WTC11 (cell line): ENCODE measurements at regions not wholly inside any gene's neighbourhood (a gene's known extent, or its start where the extent isn't known, plus 50 kb on each side); places are given as distances from the start of the nearest gene placed in this dataset.

Source experiments
- ATAC-seq: fragments of 200-7000 bp; cut with Tn5 transposase; 2 replicates; pipeline ENCODE4 v1.10.0; 2021; ENCODE audit warnings: mild to moderate bottlenecking, moderate library complexity
- CTCF ChIA-PET: fragments of 300-600 bp; sonication (Branson Sonifier 250); formaldehyde crosslinking; loops from one replicate; lab custom pipeline; 2021; ENCODE audit warnings: antibody characterized with exemption; lab: Charles Lee
- POLR2A ChIA-PET: fragments of 350-600 bp; sonication (Branson Sonifier 250); formaldehyde crosslinking; loops from one replicate; lab custom pipeline; 2021; ENCODE audit warnings: antibody characterized with exemption; lab: Charles Lee
- DNase-seq: peaks from one replicate; pipeline ENCODE4 v3.0.0; 2021; ENCODE audit warnings: low spot score
- H3K27ac Mint-ChIP-seq: 2 replicates; pipeline ENCODE4 v1.8.0; 2021; ENCODE audit warnings: mixed read lengths
- H3K27me3 Mint-ChIP-seq: 2 replicates; pipeline ENCODE4 v1.8.0; 2021; ENCODE audit warnings: low read depth, mild to moderate bottlenecking, moderate library complexity, mixed read lengths
- H3K36me3 Mint-ChIP-seq: 2 replicates; pipeline ENCODE4 v1.8.0; 2021; ENCODE audit warnings: mixed read lengths
- H3K4me1 Mint-ChIP-seq: 2 replicates; pipeline ENCODE4 v1.8.0; 2022; ENCODE audit warnings: mixed read lengths
- H3K4me3 Mint-ChIP-seq: 2 replicates; pipeline ENCODE4 v1.8.0; 2021; ENCODE audit warnings: mild to moderate bottlenecking, moderate library complexity, mixed read lengths
- H3K9me3 Mint-ChIP-seq: 2 replicates; pipeline ENCODE4 v1.8.0; 2021; ENCODE audit warnings: mixed read lengths
- FOXJ3 ChIP-seq: sonication (generic); formaldehyde crosslinking; IDR thresholded peaks from 2 replicates; pipeline ENCODE4 v1.9.0; 2021; ENCODE audit warnings: missing genetic modification reagents, mild to moderate bottlenecking, borderline replicate concordance
- MXD4 ChIP-seq: fragments of 250-450 bp; sonication (Bioruptor Pico); IDR thresholded peaks from 2 replicates; pipeline ENCODE4 v1.8.0; 2021; ENCODE audit warnings: mild to moderate bottlenecking, moderate library complexity, borderline replicate concordance
- NR1H2 ChIP-seq: sonication (generic); formaldehyde crosslinking; IDR thresholded peaks from 2 replicates; pipeline ENCODE4 v1.9.0; 2021; ENCODE audit warnings: mild to moderate bottlenecking, moderate library complexity, missing genetic modification reagents
- OVOL2 ChIP-seq: fragments of 250-450 bp; sonication (Bioruptor Pico); IDR thresholded peaks from 2 replicates; pipeline ENCODE4 v1.9.0; 2021; ENCODE audit warnings: mild to moderate bottlenecking, borderline replicate concordance
- PRRX2 ChIP-seq: fragments of 250-450 bp; sonication (Bioruptor Pico); IDR thresholded peaks from 2 replicates; pipeline ENCODE4 v1.8.0; 2021; ENCODE audit warnings: mild to moderate bottlenecking
- SMAD4 ChIP-seq: sonication (generic); formaldehyde crosslinking; IDR thresholded peaks from 2 replicates; pipeline ENCODE4 v1.8.0; 2022; ENCODE audit warnings: mild to moderate bottlenecking, missing genetic modification reagents
- ZBTB21 ChIP-seq: sonication (generic); formaldehyde crosslinking; IDR thresholded peaks from 2 replicates; pipeline ENCODE4 v1.8.1; 2023; ENCODE audit warnings: mild to moderate bottlenecking, missing genetic modification reagents, borderline replicate concordance
- ZNF263 ChIP-seq: sonication (generic); formaldehyde crosslinking; IDR thresholded peaks from 2 replicates; pipeline ENCODE4 v1.8.1; 2022; ENCODE audit warnings: low read depth, mild to moderate bottlenecking, moderate library complexity, missing genetic modification reagents
- ZNF423 ChIP-seq: fragments of 250-450 bp; sonication (Bioruptor Pico); IDR thresholded peaks from 2 replicates; pipeline ENCODE4 v2.1.2; 2022; ENCODE audit warnings: mild to moderate bottlenecking, moderate library complexity
- ZNF671 ChIP-seq: fragments of 250-450 bp; sonication (Bioruptor Pico); IDR thresholded peaks from 2 replicates; pipeline ENCODE4 v1.8.0; 2021; ENCODE audit warnings: mild to moderate bottlenecking
- TF ChIP-seq, protein P1 (sequence below): sonication (generic); formaldehyde crosslinking; IDR thresholded peaks from 2 replicates; pipeline ENCODE4 v1.8.0; 2022; ENCODE audit warnings: mild to moderate bottlenecking, missing genetic modification reagents
- TF ChIP-seq, protein P2 (sequence below): sonication (generic); formaldehyde crosslinking; IDR thresholded peaks from 2 replicates; pipeline ENCODE4 v1.8.1; 2022; ENCODE audit warnings: low read depth, missing genetic modification reagents, borderline replicate concordance
- TF ChIP-seq, protein P3 (sequence below): sonication (generic); formaldehyde crosslinking; IDR thresholded peaks from 2 replicates; pipeline ENCODE4 v1.8.0; 2023; ENCODE audit warnings: mild to moderate bottlenecking, missing genetic modification reagents
- TF ChIP-seq, protein P4 (sequence below): sonication (generic); formaldehyde crosslinking; IDR thresholded peaks from 2 replicates; pipeline ENCODE4 v1.8.0; 2023; ENCODE audit warnings: missing genetic modification reagents
- TF ChIP-seq, protein P5 (sequence below): sonication (generic); formaldehyde crosslinking; conservative IDR thresholded peaks from 2 replicates; pipeline ENCODE4 v1.8.1; 2023; ENCODE audit warnings: mild to moderate bottlenecking, low read depth, missing genetic modification reagents, moderate library complexity

DNA sequence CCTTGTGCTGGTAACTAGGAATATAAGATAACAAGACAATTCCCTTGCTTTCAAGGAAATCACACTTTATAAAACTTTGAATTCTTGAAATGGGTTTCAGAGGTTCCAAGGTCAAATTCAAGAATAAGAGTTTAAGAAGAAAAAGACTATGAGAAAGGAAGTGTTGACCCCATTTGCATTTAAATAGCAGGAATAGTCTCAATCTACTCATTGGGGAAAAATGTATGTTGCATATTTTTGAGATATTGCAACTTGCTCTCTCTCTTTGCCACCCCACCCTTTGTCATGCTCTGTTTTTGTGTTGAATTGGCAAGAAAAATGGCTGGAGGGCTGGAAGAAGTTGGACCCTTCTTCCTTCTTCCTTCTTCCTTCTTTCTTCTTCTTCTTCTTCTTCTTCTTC is 699.2 kb downstream of the TUSC7 start (continued):
- TF ChIP-seq ZNF263 (CRISPR knock-in tag) = no peak
- TF ChIP-seq FOXJ3 (CRISPR knock-in tag) = no peak
- TF ChIP-seq OVOL2 (CRISPR knock-in tag) = no peak
- no peak for TF ChIP-seq ZNF671
- TF ChIP-seq, protein P1, sequence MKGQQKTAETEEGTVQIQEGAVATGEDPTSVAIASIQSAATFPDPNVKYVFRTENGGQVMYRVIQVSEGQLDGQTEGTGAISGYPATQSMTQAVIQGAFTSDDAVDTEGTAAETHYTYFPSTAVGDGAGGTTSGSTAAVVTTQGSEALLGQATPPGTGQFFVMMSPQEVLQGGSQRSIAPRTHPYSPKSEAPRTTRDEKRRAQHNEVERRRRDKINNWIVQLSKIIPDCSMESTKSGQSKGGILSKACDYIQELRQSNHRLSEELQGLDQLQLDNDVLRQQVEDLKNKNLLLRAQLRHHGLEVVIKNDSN = no peak
- no peak for TF ChIP-seq SMAD4
- no peak for TF ChIP-seq NR1H2 (CRISPR knock-in tag)
- TF ChIP-seq MXD4 (CRISPR knock-in tag) = no peak
- no peak for TF ChIP-seq PRRX2
- TF ChIP-seq, protein P2, sequence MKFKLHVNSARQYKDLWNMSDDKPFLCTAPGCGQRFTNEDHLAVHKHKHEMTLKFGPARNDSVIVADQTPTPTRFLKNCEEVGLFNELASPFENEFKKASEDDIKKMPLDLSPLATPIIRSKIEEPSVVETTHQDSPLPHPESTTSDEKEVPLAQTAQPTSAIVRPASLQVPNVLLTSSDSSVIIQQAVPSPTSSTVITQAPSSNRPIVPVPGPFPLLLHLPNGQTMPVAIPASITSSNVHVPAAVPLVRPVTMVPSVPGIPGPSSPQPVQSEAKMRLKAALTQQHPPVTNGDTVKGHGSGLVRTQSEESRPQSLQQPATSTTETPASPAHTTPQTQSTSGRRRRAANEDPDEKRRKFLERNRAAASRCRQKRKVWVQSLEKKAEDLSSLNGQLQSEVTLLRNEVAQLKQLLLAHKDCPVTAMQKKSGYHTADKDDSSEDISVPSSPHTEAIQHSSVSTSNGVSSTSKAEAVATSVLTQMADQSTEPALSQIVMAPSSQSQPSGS (CRISPR knock-in tag) = no peak

DNA sequence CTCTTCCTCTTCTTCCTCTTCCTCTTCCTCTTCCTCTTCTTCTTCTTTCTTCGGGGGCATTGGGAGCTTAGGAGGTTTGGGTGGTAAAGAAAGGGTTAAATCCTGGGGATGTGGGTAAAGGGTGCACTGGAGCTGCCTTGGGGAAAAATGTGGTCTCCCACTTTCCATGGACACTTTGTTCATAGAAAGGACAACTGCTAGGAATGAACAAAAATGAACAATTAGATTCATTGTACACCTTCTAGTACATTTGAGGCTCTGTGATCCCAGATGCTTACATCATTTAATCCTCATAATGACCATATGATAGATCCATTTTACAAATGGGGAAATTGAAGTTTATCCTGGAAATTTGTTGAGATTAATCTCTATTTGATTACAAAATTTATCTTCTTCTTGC is 699.7 kb downstream of the TUSC7 start:
- H3K36me3 Mint-ChIP-seq = peaks cover 2% of the 10 kb centered on the region; the same call in 1 of the 2 replicates
- no peak for DNase-seq
- no peak overlapping the region for H3K4me3 Mint-ChIP-seq
- H3K9me3 Mint-ChIP-seq = peaks cover 7% of the 10 kb centered on the region; the same call in 1 of the 2 replicates
- no peaks in the 10 kb centered on the region for H3K27me3 Mint-ChIP-seq
- no peak overlapping the region for H3K27ac Mint-ChIP-seq
- POLR2A ChIA-PET = no interaction called here
- H3K4me1 Mint-ChIP-seq = peaks cover 56% of the 10 kb centered on the region
- CTCF ChIA-PET = interaction anchor here (0.7 kb wide), 1 partner anchor 1450 kb away, joined by 5 read pairs; no protein-coding TSS in a partner anchor
- TF ChIP-seq, protein P3, sequence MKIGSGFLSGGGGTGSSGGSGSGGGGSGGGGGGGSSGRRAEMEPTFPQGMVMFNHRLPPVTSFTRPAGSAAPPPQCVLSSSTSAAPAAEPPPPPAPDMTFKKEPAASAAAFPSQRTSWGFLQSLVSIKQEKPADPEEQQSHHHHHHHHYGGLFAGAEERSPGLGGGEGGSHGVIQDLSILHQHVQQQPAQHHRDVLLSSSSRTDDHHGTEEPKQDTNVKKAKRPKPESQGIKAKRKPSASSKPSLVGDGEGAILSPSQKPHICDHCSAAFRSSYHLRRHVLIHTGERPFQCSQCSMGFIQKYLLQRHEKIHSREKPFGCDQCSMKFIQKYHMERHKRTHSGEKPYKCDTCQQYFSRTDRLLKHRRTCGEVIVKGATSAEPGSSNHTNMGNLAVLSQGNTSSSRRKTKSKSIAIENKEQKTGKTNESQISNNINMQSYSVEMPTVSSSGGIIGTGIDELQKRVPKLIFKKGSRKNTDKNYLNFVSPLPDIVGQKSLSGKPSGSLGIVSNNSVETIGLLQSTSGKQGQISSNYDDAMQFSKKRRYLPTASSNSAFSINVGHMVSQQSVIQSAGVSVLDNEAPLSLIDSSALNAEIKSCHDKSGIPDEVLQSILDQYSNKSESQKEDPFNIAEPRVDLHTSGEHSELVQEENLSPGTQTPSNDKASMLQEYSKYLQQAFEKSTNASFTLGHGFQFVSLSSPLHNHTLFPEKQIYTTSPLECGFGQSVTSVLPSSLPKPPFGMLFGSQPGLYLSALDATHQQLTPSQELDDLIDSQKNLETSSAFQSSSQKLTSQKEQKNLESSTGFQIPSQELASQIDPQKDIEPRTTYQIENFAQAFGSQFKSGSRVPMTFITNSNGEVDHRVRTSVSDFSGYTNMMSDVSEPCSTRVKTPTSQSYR (CRISPR knock-in tag) = no peak
- TF ChIP-seq, protein P4, sequence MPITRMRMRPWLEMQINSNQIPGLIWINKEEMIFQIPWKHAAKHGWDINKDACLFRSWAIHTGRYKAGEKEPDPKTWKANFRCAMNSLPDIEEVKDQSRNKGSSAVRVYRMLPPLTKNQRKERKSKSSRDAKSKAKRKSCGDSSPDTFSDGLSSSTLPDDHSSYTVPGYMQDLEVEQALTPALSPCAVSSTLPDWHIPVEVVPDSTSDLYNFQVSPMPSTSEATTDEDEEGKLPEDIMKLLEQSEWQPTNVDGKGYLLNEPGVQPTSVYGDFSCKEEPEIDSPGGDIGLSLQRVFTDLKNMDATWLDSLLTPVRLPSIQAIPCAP = no peak
- TF ChIP-seq ZBTB21 (CRISPR knock-in tag) = no peak
- TF ChIP-seq, all 79 proteins: peak for 0
- ATAC-seq = no peak

DNA sequence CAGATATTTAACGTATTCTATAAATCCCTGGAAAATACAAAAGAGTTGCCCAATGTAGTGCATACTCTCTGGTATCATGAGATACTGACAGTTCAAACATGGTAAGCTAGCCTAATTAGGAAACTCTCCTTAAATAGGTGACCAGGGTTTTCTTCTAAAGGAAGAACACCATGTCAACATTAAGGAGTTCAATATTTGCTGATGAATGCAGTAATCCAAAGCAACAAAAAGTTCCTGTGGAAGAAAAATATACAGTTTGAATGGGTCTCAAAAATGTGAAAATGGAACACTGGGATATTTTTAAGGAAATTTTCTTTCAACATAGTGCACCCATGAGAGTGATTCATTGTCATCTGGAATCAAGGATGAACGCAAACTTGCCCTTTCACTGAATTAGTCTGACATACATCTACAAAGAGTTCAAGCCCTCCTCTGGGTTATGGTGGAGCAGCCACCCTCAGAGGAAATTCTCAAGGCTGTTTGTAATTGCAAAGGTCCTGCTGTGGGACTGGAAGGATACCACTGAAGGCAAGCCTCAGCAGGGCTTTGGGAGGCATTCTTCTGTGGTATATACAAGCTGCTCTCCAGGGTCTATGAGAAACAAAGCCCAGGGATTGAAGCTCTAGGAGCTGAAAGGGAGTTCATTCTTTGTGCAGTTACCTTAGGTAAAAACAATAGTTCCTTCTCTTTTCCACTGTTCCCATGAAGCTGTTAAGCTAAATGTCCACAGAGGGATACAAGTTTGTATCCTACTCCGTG is 700.3 kb downstream of the TUSC7 start:
- H3K36me3 Mint-ChIP-seq = peaks cover 2% of the 10 kb centered on the region; the same call in 1 of the 2 replicates
- H3K27me3 Mint-ChIP-seq = no peaks in the 10 kb centered on the region
- CTCF ChIA-PET = interaction anchor here (0.7 kb wide), 1 partner anchor 1449 kb away, joined by 5 read pairs; no protein-coding TSS in a partner anchor
- POLR2A ChIA-PET = no interaction called here
- peaks cover 7% of the 10 kb centered on the region; the same call in 1 of the 2 replicates for H3K9me3 Mint-ChIP-seq
- H3K4me1 Mint-ChIP-seq = peaks cover 50% of the 10 kb centered on the region
- DNase-seq = no peak
- peak; percentile 58 for ATAC-seq
- TF ChIP-seq ZNF423 (CRISPR knock-in tag) = peak; percentile 52
- TF ChIP-seq, protein P5, sequence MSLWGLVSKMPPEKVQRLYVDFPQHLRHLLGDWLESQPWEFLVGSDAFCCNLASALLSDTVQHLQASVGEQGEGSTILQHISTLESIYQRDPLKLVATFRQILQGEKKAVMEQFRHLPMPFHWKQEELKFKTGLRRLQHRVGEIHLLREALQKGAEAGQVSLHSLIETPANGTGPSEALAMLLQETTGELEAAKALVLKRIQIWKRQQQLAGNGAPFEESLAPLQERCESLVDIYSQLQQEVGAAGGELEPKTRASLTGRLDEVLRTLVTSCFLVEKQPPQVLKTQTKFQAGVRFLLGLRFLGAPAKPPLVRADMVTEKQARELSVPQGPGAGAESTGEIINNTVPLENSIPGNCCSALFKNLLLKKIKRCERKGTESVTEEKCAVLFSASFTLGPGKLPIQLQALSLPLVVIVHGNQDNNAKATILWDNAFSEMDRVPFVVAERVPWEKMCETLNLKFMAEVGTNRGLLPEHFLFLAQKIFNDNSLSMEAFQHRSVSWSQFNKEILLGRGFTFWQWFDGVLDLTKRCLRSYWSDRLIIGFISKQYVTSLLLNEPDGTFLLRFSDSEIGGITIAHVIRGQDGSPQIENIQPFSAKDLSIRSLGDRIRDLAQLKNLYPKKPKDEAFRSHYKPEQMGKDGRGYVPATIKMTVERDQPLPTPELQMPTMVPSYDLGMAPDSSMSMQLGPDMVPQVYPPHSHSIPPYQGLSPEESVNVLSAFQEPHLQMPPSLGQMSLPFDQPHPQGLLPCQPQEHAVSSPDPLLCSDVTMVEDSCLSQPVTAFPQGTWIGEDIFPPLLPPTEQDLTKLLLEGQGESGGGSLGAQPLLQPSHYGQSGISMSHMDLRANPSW (CRISPR knock-in tag) = no peak
- H3K4me3 Mint-ChIP-seq = no peak overlapping the region
- H3K27ac Mint-ChIP-seq = no peak overlapping the region
